ENCODE measurements at regions not wholly inside any gene's neighbourhood (a gene's known extent, or its start where the extent isn't known, plus 50 kb on each side); places are given as distances from the start of the nearest gene placed in this dataset.
"Not testable (repeated sequence)": the region's sequence is repeated elsewhere in the genome, so short reads cannot be mapped to it uniquely, and the experiment has no call there.

GRCh38 chr12:13526185-13526921, 329.8 kb downstream of the EMP1 start:
- not testable (repeated sequence) for H3K9me3 Mint-ChIP-seq; ATAC-seq; DNase-seq (ENCODE audit: low spot score); H3K27me3 Mint-ChIP-seq; H3K36me3 Mint-ChIP-seq; H3K4me3 Mint-ChIP-seq; H3K27ac Mint-ChIP-seq; H3K4me1 Mint-ChIP-seq (ENCODE audit: low read depth in 2 of 2)

- DNase-seq (ENCODE audit: low spot score) (no peak), ATAC-seq (no peak)
- Mint-ChIP-seq H3K27me3 (peaks cover 2 to 23% of the 10 kb centered on the region in 2 donors), H3K4me3 (no peak overlapping the region), H3K36me3 (peaks cover 11% of the 10 kb centered on the region), H3K27ac (no peak overlapping the region), H3K4me1 (ENCODE audit: low read depth in 2 of 2) (no peaks in the 10 kb centered on the region), H3K9me3 (peaks cover 4% of the 10 kb centered on the region)
Measured at GRCh38 chr12:13523536-13524307, 327.2 kb downstream of the EMP1 start.

GRCh38 chr12:13518034-13518433, 321.5 kb downstream of the EMP1 start:
- DNase-seq (ENCODE audit: low spot score); H3K4me1 Mint-ChIP-seq (ENCODE audit: low read depth in 2 of 2); H3K4me3 Mint-ChIP-seq; H3K27ac Mint-ChIP-seq; ATAC-seq: not testable (repeated sequence)
- Mint-ChIP-seq H3K36me3 (peaks cover 11% of the 10 kb centered on the region), H3K27me3 (peaks cover 2 to 23% of the 10 kb centered on the region in 2 donors), H3K9me3 (peaks cover 18% of the 10 kb centered on the region)

GRCh38 chr12:13509740-13510139, 313.2 kb downstream of the EMP1 start:
- no peak overlapping the region for H3K4me3 Mint-ChIP-seq
- H3K36me3 Mint-ChIP-seq: no peaks in the 10 kb centered on the region
- H3K9me3 Mint-ChIP-seq: no peaks in the 10 kb centered on the region
- no peaks in the 10 kb centered on the region for H3K4me1 Mint-ChIP-seq (ENCODE audit: low read depth in 2 of 2)
- H3K27me3 Mint-ChIP-seq: no peaks in the 10 kb centered on the region
- no peak overlapping the region for H3K27ac Mint-ChIP-seq
- DNase-seq (ENCODE audit: low spot score): no peak
- ATAC-seq: no peak

GRCh38 chr12:13505636-13506035, 309.1 kb downstream of the EMP1 start:
- H3K27me3 Mint-ChIP-seq: no peaks in the 10 kb centered on the region
- no peak overlapping the region for H3K27ac Mint-ChIP-seq
- no peaks in the 10 kb centered on the region for H3K4me1 Mint-ChIP-seq (ENCODE audit: low read depth in 2 of 2)
- H3K36me3 Mint-ChIP-seq: no peaks in the 10 kb centered on the region
- no peaks in the 10 kb centered on the region for H3K9me3 Mint-ChIP-seq
- ATAC-seq (no peak), DNase-seq (ENCODE audit: low spot score) (no peak)
- no peak overlapping the region for H3K4me3 Mint-ChIP-seq

GRCh38 chr12:13505224-13505623, 308.7 kb downstream of the EMP1 start:
- no peak for DNase-seq (ENCODE audit: low spot score)
- Mint-ChIP-seq H3K4me1 (ENCODE audit: low read depth in 2 of 2) (no peaks in the 10 kb centered on the region), H3K4me3 (no peak overlapping the region), H3K36me3 (no peaks in the 10 kb centered on the region), H3K27ac (no peak overlapping the region), H3K9me3 (no peaks in the 10 kb centered on the region), H3K27me3 (no peaks in the 10 kb centered on the region)
- ATAC-seq: no peak

GRCh38 chr12:13504736-13505135, 308.2 kb downstream of the EMP1 start:
- Mint-ChIP-seq H3K4me1 (ENCODE audit: low read depth in 2 of 2) (no peaks in the 10 kb centered on the region), H3K27ac (no peak overlapping the region), H3K27me3 (no peaks in the 10 kb centered on the region), H3K36me3 (no peaks in the 10 kb centered on the region), H3K4me3 (no peak overlapping the region), H3K9me3 (no peaks in the 10 kb centered on the region)
- ATAC-seq (no peak), DNase-seq (ENCODE audit: low spot score) (no peak)

- no peaks in the 10 kb centered on the region for H3K9me3 Mint-ChIP-seq
- no peak overlapping the region for H3K4me3 Mint-ChIP-seq
- H3K4me1 Mint-ChIP-seq (ENCODE audit: low read depth in 2 of 2): no peaks in the 10 kb centered on the region
Measured at GRCh38 chr12:13504074-13504473, 307.5 kb downstream of the EMP1 start.

GRCh38 chr12:13503094-13503835, 306.7 kb downstream of the EMP1 start:
- Mint-ChIP-seq H3K27ac (no peak overlapping the region), H3K9me3 (no peaks in the 10 kb centered on the region), H3K36me3 (no peaks in the 10 kb centered on the region), H3K27me3 (no peaks in the 10 kb centered on the region), H3K4me3 (no peak overlapping the region), H3K4me1 (ENCODE audit: low read depth in 2 of 2) (no peaks in the 10 kb centered on the region)
- no peak for DNase-seq (ENCODE audit: low spot score)
- ATAC-seq: no peak

More at GRCh38 chr12:13504074-13504473, 307.5 kb downstream of the EMP1 start:
- Mint-ChIP-seq H3K27ac (no peak overlapping the region), H3K27me3 (no peaks in the 10 kb centered on the region), H3K36me3 (no peaks in the 10 kb centered on the region)
- ATAC-seq (no peak), DNase-seq (ENCODE audit: low spot score) (no peak)

- ATAC-seq (peak in 1 of 2 donors; percentile 28), DNase-seq (ENCODE audit: low spot score) (no peak)
- Mint-ChIP-seq H3K9me3 (no peaks in the 10 kb centered on the region), H3K4me3 (no peak overlapping the region), H3K36me3 (no peaks in the 10 kb centered on the region), H3K4me1 (ENCODE audit: low read depth in 2 of 2) (no peaks in the 10 kb centered on the region), H3K27me3 (peaks cover 5 to 7% of the 10 kb centered on the region in 2 donors), H3K27ac (no peak overlapping the region)
Measured at GRCh38 chr12:13499008-13499407, 302.5 kb downstream of the EMP1 start.

- DNase-seq (ENCODE audit: low spot score) (no peak), ATAC-seq (no peak)
- Mint-ChIP-seq H3K36me3 (no peaks in the 10 kb centered on the region), H3K27ac (no peak overlapping the region), H3K4me3 (no peak overlapping the region), H3K4me1 (ENCODE audit: low read depth in 2 of 2) (no peaks in the 10 kb centered on the region), H3K27me3 (peaks cover 11 to 26% of the 10 kb centered on the region in 2 donors), H3K9me3 (peaks cover 5% of the 10 kb centered on the region)
Measured at GRCh38 chr12:13496111-13496510, 299.6 kb downstream of the EMP1 start.

GRCh38 chr12:13489246-13489645, 292.7 kb downstream of the EMP1 start:
- H3K27ac Mint-ChIP-seq: no peak overlapping the region
- no peak overlapping the region for H3K4me3 Mint-ChIP-seq
- H3K9me3 Mint-ChIP-seq: peaks cover 10% of the 10 kb centered on the region
- peaks cover 9 to 30% of the 10 kb centered on the region in 2 donors for H3K27me3 Mint-ChIP-seq
- DNase-seq (ENCODE audit: low spot score): no peak
- no peaks in the 10 kb centered on the region for H3K36me3 Mint-ChIP-seq
- H3K4me1 Mint-ChIP-seq (ENCODE audit: low read depth in 2 of 2): no peaks in the 10 kb centered on the region
- ATAC-seq: no peak

- Mint-ChIP-seq H3K9me3 (peaks cover 8% of the 10 kb centered on the region), H3K27ac (no peak overlapping the region), H3K4me3 (no peak overlapping the region), H3K27me3 (peaks cover 5 to 17% of the 10 kb centered on the region in 2 donors), H3K36me3 (no peaks in the 10 kb centered on the region), H3K4me1 (ENCODE audit: low read depth in 2 of 2) (no peaks in the 10 kb centered on the region)
- ATAC-seq (no peak), DNase-seq (ENCODE audit: low spot score) (no peak)
Measured at GRCh38 chr12:13487326-13487725, 290.8 kb downstream of the EMP1 start.

- peaks cover 5 to 16% of the 10 kb centered on the region in 2 donors for H3K27me3 Mint-ChIP-seq
- no peaks in the 10 kb centered on the region for H3K36me3 Mint-ChIP-seq
- no peaks in the 10 kb centered on the region for H3K4me1 Mint-ChIP-seq (ENCODE audit: low read depth in 2 of 2)
- ATAC-seq (no peak), DNase-seq (ENCODE audit: low spot score) (no peak)
- no peak overlapping the region for H3K27ac Mint-ChIP-seq
- no peak overlapping the region for H3K4me3 Mint-ChIP-seq
- H3K9me3 Mint-ChIP-seq: peaks cover 7% of the 10 kb centered on the region
Measured at GRCh38 chr12:13486794-13487193, 290.3 kb downstream of the EMP1 start.
